CD4-positive, alpha-beta T cell treated with Interferon alpha-2 for 1 hour (primary cell): ENCODE measurements at regions not wholly inside any gene's neighbourhood (a gene's known extent, or its start where the extent isn't known, plus 50 kb on each side); places are given as distances from the start of the nearest gene placed in this dataset.
"Not testable (repeated sequence)": the region's sequence is repeated elsewhere in the genome, so short reads cannot be mapped to it uniquely, and the experiment has no call there.

Experiments used
- DNase-seq, 2 donors: peaks; one replicate each; pipeline ENCODE4 v3.0.0-alpha.2; 2020 to 2022

DNA sequence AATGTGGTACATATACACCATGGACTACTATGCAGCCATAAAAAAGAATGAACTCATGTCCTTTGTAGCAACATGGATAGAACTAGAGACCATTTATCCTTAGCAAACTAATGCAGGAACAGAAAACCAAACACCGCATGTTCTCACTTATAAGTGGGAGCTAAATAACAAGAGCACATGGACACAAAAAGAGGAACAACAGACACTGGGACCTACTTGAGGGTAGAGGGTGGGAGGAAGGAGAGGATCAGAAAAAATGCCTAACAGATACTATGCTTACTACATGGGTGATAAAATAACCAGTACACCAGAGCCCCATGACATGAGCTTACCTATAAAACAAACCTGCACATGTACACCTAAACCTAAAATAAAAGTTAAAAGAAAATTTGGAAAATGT, 82.0 kb upstream of the ADRB2 start:
- DNase-seq = not testable (repeated sequence)

DNA sequence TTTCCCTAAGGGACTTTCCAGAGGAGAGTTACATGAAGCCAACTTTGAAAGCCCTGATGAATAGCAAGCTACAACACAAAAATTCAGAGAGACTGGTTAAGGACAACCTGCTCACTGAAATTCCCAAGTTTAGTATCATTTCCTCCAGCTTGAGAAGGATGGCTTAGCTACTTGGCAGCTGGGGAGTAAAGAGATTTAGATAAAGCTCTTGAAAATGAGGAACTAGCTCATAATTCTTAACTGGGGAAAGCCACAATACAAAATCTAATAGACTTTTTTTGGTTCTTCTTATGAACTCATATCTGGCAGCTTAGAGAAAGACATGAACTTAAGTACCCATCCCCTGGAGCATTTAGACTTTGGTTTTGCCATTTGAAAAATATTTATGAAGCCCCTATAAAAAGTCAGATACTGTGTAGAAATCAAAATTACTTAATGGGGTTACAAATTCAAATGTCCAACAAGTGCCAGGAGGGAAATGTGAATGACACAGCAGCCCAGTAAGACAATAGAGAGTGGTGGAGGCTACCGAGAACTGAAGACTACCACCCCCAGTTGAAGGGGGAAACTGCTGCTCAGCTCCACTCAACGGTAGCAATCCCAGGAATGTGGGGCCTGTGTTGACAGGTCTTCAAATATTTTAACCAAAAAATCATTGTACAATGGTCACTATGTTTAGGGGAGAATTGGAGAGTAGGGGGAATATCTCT, 79.4 kb upstream of the ADRB2 start:
- no peak for DNase-seq

DNA sequence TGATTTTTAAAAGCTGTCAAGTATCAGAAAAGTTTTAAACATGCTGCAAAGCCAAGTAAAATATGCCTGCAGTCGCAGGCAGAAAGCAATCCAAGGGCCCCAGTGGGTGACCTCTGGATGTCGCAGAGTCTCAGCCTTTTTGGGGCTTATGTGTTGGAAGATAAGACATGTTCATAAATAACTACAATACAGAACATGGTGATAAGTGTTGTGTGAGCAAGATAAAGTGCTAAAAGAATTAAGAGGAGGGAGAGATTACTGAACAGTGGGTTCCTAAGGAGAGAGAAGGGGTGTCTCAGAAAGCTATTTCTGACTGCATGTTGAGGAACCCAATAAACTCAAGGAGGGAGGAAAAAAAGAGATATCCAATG, 78.9 kb upstream of the ADRB2 start:
- no peak for DNase-seq

DNA sequence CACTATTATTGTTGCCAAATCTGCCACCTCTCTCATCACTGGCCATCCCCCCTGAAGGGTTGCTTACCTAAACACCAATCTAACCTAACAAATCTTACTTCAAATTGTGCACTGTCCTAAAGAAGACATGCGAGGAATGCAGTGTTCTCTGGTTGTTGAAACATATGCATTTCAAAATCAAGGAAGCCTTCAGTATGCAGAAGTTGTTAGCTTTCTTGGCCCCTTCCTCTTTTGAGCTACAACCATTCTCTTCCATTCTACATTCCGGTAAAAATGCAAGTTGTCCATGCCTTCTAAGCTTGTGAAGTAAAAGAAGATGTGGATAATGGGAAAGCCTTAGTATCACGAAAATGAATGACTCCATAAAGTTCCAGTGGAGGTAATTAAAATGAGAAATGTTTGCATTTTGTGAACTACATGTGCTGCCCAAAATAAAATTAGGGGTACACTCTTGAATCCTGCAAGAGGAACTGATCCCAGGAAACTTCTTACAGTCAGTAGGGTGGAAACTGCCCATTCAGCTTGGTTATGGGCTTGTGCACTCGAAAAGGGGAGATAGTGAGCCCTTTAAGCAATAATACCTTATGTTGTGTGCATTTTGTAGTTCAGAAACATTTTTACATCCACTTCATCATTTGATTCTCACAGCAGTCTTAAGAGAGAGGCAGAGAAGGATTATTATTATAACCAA, 77.6 kb upstream of the ADRB2 start:
- DNase-seq = no peak

DNA sequence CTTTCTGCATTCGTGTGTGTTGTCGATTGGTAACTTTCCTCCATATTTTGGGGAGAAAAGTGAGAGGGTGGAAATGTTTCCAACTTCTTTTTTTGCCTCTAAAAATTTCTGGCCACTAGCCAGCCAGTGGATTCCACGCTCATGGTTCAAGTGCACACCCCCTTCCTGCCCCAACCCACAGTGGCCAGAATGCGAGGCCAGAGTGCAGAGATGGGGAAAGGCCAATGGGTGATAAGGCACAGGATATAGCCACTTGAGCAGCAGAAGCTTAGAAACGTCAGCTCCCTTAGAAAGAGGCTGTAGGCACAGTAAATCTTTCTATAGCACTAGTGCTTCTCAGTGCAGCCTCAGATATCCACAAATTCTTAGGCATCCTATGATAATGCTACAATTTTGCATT, 75.8 kb upstream of the ADRB2 start:
- no peak for DNase-seq

DNA sequence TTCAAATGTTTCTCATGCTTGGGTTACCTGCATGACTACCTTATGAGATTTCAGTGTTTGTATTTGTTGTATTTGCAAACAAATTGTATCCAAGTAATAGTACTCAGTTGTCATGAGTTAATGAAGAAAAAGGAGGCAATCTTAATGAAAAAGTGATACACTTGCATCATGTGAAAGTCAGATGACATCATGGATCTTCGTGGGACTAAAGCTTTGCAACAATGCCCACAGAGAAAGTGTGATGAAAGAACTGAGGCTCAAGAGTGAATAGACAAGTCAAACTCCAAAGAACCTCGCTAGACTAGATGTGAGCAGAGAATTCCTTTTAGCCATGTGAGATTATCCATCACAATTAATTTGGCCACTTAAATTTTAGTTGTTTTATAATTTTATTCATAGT, 75.4 kb upstream of the ADRB2 start:
- DNase-seq = no peak

DNA sequence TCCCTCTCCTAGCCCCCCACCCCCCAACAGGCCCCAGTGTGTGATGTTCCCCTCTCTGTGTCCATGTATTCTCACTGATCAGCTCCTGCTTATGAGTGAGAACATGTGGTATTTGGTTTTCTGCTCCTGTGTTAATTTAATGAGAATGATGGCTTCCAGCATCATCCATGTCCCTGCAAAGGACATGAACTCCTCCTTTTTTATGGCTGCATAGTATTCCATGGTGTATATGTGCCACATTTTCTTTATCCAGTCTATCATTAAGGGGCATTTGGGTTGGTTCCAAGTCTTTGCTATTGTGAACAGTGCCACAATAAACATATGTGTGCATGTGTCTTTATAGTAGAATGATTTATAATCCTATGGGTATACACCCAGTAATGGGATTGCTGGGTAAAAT, 74.0 kb upstream of the ADRB2 start:
- DNase-seq = not testable (repeated sequence)

DNA sequence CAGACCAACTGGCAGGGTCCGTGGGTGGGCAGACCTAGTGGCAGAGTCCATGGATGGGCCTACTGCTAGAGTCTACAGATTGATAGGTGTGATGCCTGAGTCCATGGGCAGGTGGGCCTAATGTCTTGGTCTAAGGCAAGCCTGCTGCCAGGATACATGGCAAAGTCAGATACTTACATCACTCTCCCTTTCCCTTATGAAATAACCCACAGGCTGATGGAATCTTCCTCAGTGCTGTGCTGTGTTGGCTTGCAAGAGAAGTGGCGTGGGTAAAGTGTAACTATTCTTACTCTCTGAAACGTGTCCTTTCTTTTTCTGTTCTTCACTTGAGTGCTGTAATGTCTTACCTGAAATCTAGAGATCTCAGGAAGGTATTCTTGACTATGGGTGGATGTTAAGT, 67.3 kb upstream of the ADRB2 start:
- no peak for DNase-seq

DNA sequence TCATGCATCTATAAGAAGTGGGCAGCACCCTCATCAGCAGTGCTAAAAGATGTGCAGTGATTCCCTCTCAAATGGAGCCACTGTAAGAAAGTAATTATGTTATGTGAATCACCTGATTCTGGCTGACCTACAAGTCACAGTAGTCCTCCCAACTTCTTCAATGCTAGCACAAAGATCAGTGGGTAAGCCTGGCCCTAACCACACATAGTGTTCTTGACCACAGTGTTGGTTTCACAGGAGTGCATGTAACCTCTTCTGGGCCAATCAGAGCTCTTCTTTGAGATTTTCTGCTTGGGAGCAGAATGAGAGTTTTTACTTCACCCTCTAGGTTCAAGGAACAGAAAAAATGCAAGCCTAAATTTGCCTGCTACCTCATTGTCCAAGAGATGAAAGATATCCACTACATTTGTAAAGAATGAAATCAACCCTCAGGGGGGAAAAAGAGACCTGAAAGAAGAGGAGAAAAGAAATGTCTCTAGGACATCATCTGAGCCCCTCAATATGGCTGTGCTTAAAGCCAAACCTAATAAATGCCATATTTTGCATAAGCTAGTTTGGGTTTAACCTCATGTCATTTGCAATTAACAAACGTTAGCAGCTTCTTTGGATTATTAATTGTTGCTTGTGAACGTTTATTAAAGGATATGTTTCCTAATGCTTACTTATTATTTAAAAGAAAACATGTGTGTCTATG, 65.3 kb upstream of the ADRB2 start:
- peak in 1 of 2 donors; percentile 10 for DNase-seq

DNA sequence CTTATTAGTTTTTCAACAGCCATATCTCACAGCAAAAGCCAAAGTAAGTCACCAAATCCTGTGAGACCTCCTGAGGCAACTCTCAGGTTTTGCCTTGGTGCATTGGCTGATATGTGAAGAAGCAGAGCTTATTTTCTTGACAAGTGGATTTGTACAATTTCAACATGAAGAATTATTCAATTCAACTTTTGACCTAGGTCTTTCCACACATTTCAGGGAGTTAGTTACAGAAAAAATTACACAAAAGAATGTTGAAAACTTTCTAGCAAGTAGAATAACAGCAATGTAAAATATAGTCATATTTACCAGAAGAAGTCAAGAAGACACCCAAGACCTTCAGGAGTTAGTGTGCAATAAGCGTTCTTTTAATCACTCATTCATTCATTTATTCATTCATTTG, 62.4 kb upstream of the ADRB2 start:
- DNase-seq = no peak

DNA sequence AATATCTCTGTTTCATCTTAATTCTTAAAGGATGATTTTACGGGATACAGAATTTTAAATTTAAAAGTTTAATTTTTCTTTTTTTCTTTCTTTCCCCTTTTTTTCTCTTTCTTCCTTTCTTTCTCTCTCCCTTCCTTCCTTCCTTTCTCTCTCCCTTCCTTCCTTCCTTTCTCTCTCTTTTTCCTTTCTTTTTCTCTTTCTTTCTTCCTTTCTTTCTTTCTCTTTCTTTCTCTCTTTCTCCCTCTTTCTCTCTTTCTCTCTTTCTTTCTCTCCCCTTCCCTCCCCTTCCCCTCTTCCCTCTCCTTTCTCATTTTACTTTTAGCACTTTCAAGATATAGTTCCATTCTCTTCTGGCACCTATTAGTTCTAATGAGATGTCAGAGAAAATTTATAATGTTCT, 61.4 kb upstream of the ADRB2 start:
- no peak for DNase-seq

DNA sequence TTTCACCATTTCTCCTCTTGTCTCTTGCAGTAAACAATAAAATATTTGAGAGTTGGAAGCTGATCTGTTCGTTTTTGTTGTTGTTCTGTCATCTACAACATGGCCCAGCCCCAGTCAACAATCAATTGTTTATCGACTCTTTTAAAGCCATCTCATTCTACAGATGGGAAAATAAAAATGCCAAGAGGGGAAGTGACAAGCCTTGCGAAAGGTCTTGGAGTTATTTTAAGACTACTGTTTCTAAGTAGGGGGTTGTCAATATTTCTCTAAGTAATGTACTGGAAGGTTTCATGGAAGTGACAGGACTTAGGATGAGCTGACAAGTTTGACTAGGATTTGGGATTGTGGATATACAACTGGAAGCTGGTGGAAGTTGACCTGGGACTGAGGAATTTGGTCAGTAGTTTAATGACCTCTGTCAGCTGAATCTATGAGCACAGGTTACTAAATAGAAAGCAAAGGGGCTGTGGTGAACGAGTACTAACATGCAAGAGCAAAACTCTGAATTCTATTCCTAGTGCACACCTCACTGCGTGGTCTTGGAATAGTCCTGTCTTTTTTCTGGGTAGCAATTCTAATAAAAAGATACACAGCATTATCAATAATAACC, 57.5 kb upstream of the ADRB2 start:
- DNase-seq = no peak

DNA sequence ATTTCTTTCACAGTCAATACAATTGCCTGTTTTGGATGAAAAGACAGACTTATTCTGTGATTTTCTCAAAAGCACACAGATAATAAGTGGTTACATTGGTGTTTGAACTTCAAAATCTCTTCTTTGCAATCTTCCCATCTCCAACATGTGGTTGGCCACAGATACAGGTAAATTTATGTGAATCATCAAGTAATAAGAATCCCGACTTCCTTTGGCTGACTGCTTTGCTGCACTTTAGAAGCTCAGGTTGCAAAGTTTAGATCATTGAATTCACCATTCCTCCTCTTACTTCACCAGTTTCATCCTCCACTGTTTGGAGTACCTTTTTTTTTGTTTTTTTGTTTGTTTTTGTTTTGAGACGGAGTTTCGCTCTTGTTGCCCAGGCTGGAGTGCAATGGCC, 56.5 kb upstream of the ADRB2 start:
- no peak for DNase-seq

DNA sequence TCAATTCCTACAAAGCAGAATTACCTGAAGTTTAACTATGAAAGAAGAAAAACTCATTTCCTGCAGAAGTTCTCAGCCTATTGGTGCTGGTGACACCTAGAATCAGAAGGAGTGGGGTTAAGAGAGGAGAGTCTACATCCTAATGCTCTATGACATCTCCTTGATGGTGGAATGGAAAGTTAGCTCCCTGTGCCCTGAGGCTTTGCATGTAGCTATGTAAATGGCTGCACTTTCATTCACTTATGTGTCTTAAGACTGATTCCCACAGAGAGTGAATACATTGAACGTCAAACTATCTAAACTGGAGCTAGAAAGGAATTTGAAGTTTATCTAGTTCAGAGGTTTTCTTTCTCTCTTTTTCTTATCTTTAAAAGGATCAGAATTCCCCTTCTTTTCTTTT, 52.1 kb upstream of the ADRB2 start:
- no peak for DNase-seq

DNA sequence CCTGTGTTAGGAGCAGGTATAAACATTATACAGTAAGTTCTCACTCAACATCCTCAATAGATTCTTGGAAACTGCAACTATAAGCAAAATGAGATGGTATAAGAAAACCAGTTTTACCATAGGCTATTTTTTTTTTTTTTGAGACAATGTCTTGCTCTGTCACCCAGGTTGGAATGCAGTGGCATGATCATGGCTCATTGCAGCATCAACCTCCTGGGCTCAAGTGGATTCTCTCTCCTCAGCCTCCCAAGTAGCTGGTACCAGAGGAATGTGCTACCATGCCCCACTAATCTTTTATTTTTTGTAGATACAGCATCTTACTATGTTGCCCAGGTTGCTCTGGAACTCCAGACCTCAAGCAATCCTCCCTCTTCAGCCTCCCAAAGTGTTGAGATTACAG, 50.1 kb upstream of the ADRB2 start:
- no peak for DNase-seq
